HG03060 (cell line): ENCODE measurements at regions not wholly inside any gene's neighbourhood (a gene's known extent, or its start where the extent isn't known, plus 50 kb on each side); places are given as distances from the start of the nearest gene placed in this dataset.
"Not testable (repeated sequence)": the region's sequence is repeated elsewhere in the genome, so short reads cannot be mapped to it uniquely, and the experiment has no call there.

ENCODE experiments used
- ATAC-seq: cut with Tn5 transposase; IDR thresholded peaks from one replicate; pipeline ENCODE4 v1.9.1; 2021; ENCODE audit warnings: low read depth, moderate number of reproducible peaks; ENCODE audit not compliant: unreplicated experiment

DNA sequence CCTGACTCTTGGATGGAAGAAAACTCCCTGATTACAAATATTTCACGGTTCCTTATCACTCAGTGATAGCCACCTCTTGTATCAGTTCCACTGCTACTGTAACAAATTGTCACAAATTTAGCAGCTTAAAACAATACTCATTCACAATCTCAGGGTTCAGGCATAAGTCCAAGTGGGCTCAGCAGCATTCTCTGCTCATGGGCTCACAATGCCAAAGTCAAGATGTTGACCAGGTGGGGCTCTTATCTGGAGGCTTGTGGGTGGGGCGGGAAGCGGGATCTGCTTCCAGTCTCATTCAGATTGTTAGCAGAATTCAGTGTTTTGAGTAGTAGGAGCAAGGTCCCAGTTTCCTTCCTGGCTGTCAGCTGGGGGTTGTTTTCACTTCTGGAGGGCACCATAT is 137.3 kb upstream of the FAM78B start:
- no peak for ATAC-seq

GRCh38 chr1:166305371-166305770 is 138.6 kb upstream of the FAM78B start:
- no peak for ATAC-seq

DNA sequence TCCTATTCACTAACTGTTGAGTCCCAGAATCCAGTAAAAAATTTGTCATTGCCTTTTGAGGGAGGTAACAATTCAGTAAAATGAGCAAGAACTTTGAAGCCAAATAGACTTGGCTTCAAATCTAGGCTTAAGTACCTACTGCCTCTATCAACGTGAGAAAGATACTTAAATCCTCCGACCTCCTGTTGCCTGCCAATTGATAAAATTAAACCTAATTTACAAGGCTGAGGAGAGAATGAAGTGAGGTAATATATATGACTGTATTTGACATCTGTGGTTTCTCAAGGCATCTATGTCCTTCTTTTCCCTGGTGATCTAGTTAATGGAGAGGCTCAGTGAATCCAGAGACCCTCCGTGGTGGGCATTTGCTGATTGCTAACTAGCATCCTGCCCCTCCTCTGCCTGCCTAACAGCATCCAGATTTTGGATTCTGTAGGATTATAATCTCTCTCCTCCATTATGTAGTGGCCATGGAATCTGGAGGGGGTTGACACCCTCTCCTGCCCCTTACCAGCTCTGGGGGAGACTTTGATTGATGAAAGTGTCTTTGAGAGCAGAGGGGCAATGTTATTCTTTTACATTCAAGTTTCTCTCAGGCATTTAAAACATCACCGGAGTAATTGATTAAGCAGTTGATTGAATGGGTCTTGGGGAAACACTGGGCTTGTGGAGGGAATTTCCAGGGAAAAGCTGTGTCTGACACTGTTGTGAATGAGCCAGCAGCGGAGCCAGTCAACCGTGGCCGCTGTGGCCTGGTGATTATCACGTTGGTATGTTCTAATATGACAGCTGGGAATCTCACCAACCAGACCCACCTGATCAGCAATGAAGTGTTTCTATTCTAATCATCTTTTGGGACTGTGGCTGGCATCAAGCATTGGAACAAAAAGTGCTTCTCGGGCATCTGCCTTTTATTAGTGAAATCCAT is 140.7 kb upstream of the FAM78B start:
- ATAC-seq = no peak

DNA sequence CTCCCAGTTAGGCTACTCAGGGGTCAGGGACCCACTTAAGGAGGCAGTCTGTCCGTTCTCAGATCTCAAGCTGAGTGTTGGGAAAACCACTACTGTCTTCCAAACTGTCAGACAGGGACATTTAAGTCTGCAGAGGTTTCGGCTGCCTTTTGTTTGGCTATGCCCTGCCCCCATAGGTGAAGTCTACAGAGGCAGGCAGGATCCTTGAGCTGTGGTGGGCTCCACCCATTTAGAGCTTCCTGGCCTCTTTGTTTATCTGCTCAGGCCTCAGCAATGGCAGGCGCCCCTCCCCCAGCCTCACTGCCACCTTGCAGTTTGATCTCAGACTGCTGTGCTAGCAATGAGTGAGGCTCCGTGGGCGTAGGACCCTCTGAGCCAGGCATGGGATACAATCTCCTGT is 149.5 kb upstream of the FAM78B start:
- ATAC-seq = not testable (repeated sequence)

- no peak for ATAC-seq
These were observed 155.7 kb upstream of the FAM78B start for GRCh38 chr1:166322470-166322869.

GRCh38 chr1:166327886-166328285 is 161.1 kb upstream of the FAM78B start:
- no peak for ATAC-seq

DNA sequence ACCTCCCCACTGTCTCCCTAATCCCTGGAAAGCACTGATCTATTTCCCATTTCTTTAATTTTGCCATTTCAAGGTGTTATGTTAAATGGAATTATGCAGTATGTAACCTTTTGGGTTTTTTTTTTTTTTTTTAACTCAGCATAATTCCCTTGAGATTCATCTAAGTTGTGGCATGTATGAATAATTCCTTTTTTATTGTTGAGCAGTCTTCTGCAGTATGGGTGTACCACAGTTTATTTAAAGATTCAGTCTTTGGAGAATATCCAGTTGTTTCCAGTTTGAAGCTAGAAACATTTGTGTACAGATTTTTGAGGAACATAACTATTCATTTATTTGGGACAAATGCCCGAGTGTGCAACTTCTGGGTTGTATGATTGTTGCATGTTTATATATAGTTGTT is 162.2 kb upstream of the FAM78B start:
- ATAC-seq = no peak

DNA sequence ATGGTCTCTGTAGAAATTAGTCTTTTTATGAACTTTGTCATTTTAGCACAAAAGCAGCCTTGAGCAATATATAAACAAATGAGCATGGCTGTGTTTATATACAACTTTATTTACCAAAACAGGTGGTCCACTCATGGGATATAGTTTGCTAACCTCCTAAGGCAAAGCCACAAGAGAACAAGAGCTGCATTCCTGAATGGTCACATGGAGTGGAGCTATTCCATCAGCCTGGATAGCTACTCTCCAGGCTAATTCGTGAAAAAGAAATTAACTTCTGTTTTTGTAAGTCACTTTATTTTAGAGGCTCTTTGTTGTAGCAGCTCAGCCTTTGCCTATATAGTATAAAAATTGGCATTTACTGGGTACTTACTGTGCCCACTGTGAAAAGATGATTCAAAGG is 163.3 kb upstream of the FAM78B start:
- ATAC-seq = no peak

DNA sequence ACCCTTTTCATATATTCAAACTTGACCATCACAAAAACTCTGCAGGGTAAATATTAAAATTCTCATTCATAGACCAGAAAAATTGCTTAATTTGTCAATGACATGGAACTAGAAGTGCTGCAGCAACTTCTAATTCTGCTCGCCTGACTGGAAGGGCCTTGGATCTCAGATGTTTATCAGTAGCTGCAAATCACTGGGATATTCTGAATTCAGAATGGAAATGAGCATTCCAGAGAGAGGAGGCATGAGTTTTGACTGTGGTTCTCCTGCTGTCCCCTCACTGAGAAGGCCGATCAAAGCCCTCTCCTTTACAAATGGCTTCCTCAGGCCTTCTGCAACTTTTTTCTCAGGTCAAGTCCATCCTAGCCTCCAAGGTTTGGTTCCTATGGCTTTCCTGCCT is 171.3 kb upstream of the FAM78B start:
- no peak for ATAC-seq

DNA sequence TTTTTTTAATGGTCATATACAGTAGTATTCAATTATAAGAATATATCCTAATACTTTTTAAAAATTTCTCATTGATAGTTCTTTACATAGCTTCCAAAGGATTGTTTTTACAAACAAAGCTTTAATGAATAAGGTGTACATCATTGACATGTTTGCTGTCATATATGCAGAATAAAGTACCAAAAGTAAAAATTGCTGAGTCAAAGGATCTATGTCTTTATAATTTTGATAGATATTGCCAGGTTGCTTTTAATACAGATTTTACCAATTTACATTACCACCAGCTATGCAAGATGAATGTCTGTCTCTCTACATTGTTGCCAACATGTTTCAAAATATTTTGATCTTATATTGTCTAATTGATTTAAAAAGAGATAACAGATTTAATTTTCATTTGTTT is 173.9 kb upstream of the FAM78B start:
- ATAC-seq = no peak

DNA sequence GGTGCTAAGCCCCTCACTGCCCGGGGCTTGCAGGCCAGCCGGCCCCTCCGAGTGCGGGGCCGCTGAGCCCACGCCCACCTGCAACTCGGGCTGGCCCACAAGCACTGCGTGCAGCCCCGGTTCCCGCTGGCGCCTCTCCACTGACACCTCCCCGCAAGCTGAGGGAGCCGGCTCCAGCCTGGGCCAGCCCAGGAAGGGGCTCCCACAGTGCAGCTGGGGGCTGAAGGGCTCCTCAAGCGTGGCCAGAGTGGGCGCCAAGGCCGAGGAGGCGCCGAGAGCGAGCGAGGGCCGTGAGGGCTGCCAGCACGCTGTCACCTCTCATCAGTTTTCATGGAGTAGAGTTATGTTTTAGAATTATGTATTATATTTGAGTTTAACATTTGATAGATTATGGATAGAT is 176.5 kb upstream of the FAM78B start:
- no peak for ATAC-seq

DNA sequence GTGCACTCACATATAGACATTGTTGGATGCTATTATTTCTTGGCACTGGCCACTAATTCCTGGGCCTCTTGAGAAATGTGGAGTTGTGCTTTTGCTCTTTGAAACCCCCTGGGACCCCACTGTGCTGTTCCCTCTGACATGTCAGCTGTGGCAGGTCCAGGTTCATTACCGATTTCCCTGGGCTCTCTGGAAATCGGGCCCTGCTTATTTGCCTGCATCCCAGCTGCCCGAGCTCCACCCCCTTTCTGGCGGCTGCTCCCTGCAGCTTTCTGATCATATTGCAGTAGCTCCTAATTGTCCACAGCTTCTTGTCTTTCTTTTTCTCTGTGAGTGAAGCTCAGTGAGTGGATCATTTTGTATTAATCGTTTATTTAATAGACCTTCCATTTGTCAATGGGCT is 183.7 kb upstream of the FAM78B start:
- no peak for ATAC-seq

- no peak for ATAC-seq
These were observed 184.9 kb upstream of the FAM78B start for GRCh38 chr1:166351676-166352075.

- ATAC-seq = no peak
These were observed 186.4 kb upstream of the FAM78B start for GRCh38 chr1:166353213-166353612.

- no peak for ATAC-seq
These were observed 187.6 kb upstream of the FAM78B start for GRCh38 chr1:166354406-166354805.

- ATAC-seq = no peak
These were observed 198.3 kb upstream of the FAM78B start for GRCh38 chr1:166365081-166365480.

DNA sequence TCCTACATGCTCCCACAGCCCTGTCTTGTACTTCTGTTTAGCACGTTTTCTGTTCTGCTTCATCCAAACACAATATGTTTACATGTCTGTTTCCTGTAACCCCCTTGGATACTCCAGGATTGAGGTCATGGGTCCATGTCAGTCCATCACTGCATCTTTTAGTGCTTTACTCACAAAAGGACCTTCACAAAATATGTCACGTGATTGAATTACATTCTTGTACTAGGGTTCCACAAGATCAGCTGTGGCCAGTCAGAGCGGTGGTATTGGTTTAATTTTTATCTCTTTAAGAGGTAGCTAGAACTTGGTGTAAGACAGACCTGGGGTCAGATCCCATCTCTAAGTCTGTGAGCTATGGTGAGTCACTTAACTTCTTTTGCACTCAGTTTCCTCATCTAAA is 201.2 kb upstream of the FAM78B start:
- ATAC-seq = no peak

DNA sequence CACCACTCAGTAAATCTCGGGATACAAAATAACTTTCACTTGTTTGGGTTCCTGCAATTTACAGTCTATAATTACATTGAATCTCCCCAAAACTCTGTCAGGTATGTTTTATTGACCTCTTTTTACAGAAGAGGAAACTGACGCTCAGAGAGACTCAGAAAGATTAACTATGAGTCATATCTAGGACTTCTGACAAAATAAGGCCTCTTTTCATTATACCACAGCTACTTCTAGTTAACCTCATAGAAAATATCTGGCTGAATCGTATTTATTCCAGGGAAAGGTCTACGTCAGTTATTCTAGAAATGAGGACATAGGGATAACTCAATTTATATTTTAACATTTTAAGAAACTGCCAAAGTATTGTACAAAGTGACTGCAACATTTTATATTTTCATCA is 211.1 kb upstream of the FAM78B start:
- no peak for ATAC-seq

DNA sequence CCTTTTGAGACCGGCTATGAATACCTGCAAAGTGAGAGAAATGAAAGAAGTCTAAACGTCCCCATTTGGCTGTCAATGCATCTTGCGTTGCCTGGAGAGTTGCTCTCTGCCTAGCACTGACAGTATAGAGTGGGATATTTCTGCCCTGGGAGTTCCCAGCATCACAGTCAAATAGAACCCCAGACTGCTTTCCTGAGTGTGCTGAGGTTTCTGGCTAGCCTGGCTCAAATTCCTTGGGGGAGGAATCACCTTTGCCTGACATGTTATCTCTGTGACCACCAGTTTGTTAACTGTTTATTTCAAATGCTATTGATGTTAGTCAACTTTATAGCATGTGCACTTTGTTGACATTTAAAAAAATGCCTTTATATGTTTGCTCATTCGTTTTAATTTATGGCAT is 212.0 kb upstream of the FAM78B start:
- ATAC-seq = no peak

DNA sequence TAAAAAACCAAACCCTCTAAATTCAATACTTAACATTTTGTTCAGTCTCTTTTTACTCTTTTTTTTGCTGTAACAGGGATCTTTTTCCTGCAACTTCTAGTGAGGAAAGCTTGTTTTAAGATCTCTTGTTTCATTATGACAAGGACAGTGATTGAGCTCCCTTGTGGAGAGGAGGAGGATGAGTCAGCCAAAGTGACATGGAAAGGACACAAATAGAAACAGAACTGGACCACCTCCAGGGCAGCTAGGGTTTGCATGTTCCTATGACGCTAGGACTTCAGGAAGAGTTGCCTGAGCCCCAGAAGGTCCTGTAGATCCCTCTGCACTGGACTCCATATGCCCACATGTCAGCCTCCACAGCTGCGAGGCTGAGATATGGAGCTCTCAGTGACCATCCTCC is 212.6 kb upstream of the FAM78B start:
- no peak for ATAC-seq

DNA sequence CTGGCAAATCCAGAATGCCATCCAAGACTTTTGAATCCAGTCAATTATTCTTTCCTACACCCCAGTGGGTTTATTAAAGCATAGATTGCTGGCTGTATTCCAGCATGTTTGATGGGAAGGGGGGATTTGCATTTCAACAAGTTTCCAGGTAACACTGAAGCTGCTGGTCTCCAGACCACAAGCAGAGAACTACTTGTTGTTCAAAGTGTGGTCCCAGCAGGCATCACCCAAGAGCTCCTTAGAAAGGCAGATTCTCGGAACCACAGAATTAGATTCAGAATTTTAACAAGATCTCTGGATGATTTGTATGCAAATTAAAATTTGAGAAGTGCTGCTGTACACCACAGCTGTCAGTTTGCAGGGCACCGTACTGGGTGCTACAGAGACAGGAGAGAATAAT is 216.3 kb upstream of the FAM78B start:
- ATAC-seq = no peak

DNA sequence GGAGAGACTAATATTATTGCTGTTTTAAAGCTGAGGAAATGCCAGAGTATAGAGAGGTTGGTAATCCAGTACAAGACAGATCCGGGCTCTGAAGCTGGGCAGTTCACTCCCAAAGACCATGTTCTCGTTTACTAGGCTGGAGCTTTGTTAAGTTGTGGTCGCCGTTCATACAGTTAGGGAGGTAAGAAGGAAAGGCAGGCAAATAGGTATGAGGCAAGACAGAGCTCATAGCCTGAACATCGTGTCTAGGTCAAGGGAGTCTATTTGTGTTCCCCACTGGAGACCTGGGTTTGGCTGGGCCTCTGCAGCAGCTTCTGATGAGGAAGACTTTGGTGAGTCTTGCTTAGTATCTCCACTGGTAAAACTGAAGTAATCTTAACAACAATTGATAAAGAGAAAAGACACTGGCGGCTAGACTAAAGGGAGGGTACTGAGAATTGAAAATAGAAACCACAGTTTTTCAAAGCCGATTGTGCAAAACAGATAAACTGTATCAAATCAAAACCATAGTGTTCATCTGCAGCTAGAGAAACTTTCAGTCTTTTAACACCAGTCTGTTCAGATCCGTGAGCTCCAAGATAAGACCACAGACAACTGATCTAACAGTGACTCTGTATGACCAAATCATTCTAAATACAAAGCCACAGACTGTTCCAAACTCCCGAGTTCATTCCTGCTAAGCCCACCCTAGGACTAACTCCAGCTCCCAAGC is 217.0 kb upstream of the FAM78B start:
- ATAC-seq = no peak
